HUDEP-2 (cell line): ENCODE measurements at regions not wholly inside any gene's neighbourhood (a gene's known extent, or its start where the extent isn't known, plus 50 kb on each side); places are given as distances from the start of the nearest gene placed in this dataset.

Experiments used
- DNase-seq, 76 experiments: peaks; one replicate each; lab custom pipeline; 2025; ENCODE audit not compliant: unreplicated experiment in 76 of 76; lab: John Stamatoyannopoulos, UW

- DNase-seq, result no peak
Observed at GRCh38 chr17:71689782-71690181, 431.0 kb upstream of the SOX9 start.

DNA sequence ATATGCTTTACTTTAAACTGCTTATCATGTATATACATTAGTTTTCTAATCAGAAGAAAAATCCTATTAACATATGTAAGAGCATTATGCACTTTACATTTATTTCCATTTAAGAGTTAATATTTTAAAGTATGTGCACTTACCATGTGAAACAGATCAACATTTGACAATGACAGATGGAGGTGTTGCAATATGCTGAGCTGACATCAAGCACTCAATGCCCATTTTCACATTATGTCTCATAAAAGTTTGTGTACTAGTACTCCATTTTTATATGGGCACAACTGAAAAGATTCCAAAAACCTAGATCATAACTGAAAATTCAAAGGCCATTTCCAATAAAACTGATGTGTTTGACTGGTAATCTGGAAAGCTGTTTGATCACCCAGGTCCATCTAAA, 420.9 kb upstream of the SOX9 start:
- DNase-seq, result no peak

GRCh38 chr17:71703701-71704100, 417.1 kb upstream of the SOX9 start:
- no peak for DNase-seq

DNA sequence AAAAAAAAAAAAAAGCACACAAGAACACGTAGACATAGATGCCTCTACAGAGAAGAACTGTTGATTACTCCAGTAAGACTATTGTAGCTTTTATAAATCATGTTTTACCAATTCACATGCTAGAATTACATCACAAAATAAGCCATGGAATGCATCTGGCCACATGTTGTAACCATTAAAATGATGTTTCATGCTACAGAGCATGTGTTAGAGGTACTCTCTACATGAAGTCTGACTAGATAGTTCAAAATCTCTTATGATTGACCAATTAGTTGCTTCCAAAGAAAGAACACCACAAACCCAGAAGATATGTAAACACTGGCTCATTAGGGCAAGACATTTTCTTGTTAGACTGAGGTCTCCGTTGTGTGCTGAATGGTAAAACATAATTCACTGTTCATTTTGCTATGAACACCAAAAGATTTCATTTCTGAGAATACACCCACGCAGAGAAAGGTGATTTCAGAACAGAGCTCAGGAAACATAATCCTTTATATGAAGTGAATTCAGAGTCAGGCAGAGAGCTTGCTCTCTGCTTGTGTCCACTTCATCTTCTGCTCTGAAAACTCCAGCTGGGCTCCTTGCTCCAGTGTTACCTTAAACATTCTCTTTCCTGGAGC, 411.4 kb upstream of the SOX9 start:
- DNase-seq, result no peak

- no peak for DNase-seq
Observed at GRCh38 chr17:71709946-71710345, 410.9 kb upstream of the SOX9 start.

DNA sequence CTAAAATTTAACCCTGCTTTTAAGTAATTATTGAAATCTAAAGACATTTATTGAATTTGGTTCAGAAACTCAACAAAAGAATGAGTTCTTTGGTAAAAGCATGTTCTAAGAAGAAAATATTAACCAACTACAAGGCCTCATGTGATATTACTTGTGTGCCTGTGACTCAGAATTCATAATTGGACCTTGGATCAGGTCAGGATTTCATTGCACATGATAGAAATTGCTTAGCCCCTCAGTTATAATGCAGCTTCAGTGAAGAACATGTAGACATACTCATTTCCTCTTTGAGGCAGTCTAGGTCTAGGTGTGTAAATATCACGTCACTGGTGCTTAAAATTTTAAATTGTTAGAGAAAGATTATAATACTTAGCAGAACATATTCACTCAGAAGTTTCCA, 410.0 kb upstream of the SOX9 start:
- no peak for DNase-seq

GRCh38 chr17:71713846-71714245, 407.0 kb upstream of the SOX9 start:
- no peak for DNase-seq

- no peak for DNase-seq
Observed at GRCh38 chr17:71724339-71724738, 396.5 kb upstream of the SOX9 start.

DNA sequence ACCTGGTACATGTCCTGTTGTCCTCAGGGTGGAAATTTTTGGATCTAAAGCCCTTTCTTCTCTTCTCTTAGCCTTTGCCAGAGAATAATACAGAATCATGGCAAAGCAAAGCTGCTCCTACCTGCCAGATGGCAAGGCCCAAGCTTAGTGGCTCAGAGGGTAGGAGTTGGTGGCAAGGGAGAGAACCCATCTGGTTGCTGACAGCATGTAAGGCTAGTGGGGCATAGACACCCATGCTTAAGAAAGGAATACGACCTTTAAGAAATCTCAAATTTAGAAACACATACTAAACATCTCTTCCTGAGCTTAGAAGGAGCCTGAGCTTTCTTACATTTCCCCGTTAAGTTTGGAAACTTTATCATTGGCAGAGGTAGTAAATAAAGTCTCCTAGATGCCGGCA, 395.0 kb upstream of the SOX9 start:
- no peak for DNase-seq

GRCh38 chr17:71726341-71726740, 394.5 kb upstream of the SOX9 start:
- no peak for DNase-seq

GRCh38 chr17:71727292-71727691, 393.5 kb upstream of the SOX9 start:
- DNase-seq, result no peak

- DNase-seq, result no peak
Observed at GRCh38 chr17:71727723-71728122, 393.1 kb upstream of the SOX9 start.

GRCh38 chr17:71730871-71731270, 389.9 kb upstream of the SOX9 start:
- DNase-seq, result no peak

DNA sequence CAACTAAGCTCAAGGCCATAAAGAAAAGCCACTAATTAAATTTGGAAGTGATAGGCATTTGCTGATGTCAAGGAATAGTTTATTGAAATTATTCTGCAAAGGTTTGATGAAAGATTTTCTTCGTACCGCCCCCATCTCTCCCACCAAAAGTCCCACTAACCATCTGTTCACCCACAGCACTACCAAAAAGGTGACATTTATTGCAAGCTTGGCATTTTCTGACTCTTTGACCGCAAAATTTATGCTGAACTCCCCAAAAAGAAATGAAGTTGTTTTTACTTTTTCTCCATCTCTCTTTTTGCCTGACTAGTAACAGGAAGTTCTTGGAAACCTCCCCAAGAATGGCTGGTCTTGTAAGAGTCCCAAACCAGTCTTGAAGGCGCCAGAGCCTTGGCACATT, 384.9 kb upstream of the SOX9 start:
- DNase-seq, result no peak

DNA sequence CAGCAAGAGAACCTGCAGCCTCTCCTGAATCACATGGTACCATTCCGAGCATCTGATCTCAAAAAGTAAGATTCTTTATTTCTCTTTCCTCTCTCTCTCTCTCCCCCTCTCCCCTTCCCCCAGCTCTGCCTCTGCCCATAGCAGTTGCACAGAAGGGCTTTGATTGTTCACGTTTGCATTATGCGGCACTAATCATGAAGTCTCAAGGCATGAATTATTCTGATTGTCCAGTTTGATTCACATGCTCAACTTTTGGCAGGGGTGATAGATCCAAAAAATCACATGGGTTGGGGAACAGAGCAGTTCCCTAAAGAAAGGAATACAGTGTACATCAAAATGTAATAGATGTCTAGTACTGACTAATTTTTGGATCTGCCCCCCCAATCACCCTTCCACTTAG, 380.0 kb upstream of the SOX9 start:
- DNase-seq, result no peak

- no peak for DNase-seq
Observed at GRCh38 chr17:71741836-71742235, 379.0 kb upstream of the SOX9 start.

DNA sequence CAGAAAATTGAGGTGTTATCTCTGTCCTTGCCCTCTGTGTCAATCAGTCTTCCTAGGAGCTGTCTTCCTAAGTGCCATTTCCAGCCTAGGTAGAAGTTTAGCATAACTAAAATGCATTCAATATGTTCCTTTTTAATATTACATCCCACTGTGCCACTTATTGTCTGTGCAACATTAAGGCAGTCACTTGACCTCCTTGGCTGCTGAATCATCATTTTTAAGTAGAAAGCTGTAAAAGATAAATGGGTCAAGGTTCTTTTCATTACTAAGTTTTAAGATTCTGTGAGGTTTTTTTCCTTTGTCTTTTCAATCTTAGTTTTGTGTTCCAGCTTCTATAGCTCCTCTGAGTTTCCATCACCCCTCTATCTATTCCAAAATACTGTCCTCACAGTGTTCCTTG, 371.9 kb upstream of the SOX9 start:
- no peak for DNase-seq

GRCh38 chr17:71753070-71753469, 367.8 kb upstream of the SOX9 start:
- no peak for DNase-seq

DNA sequence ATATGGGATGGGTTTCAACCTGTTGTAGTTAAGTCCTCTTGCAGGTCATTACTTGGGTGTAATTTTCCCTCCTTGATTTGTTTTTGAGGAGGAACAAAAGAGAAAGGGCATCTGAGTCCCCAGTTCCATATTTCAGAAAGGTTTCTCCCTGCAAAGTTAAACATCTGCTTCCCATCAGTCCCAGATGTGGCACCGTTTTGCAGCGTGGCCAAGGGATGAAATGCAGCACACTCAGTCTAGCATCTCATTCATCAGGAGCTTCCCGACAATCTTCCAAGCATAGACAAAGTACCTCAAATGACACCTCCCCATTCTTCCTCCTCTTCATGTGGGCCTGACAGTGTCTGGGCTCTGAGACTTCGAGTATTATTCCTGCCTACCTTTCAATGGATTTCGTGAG, 363.7 kb upstream of the SOX9 start:
- DNase-seq, result no peak

DNA sequence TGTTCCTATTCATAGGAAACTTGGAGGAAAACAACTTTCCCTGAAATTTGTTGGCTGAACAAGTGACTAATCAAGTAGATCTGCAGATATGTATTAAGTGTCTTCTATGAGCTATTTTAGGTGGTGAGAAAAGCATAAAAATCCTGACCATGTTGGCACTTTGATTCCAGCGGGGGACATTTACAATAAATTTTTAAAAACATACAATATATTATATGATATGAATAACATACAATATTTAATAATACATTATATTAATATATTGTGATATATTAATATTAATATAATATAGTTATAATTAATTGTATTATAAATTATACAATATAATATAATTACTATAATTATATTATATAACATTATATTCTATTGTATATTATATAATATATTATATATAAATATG, 362.9 kb upstream of the SOX9 start:
- no peak for DNase-seq

- no peak for DNase-seq
Observed at GRCh38 chr17:71759422-71760060, 361.3 kb upstream of the SOX9 start.

DNA sequence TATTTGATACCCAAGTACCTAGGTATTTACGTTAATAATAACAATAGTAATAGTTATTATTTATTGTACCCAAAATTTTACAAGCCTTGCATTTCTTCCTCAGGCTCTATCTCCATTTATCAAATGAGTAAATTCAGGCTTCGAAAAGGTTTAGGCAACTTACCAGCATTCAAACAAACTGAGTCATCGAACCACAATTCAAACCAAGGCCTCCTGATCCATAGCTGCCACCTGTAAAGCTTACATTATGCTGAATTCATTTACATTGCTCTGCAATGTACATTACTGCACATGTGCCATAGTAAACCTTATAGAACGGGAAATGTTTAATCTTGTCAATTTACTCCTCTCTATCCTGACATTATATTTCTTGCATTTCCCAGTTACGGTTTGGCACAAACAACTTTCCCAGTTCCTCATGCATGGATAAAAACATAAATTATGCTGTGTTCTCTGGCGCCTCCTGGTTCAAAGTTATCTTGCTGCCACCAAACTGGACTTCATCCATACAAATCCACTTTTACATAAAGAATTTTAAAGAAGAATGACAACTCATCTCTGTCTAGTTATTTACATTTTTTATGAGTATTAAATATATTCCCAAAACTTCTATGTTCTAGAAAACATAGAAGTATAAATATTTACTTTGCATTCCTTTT, 360.6 kb upstream of the SOX9 start:
- no peak for DNase-seq
